CD14-positive monocyte (primary cell): ENCODE measurements at regions not wholly inside any gene's neighbourhood (a gene's known extent, or its start where the extent isn't known, plus 50 kb on each side); places are given as distances from the start of the nearest gene placed in this dataset.

Source experiments
- DNase-seq, 3 donors: peaks; one replicate each; pipeline ENCODE4 v3.0.0-alpha.2; 2011 to 2022
- H2AFZ ChIP-seq: 2 replicates; pipeline ENCODE4 v1.6.0; 2012; ENCODE audit warnings: mild to moderate bottlenecking, low read depth, low read length, inconsistent platforms; ENCODE audit not compliant: insufficient read depth, poor library complexity, severe bottlenecking
- H3K27ac ChIP-seq, 2 donors: 1 replicate in 1 of 2; 2 replicates in 1 of 2; pipeline ENCODE4 v1.5.1; 2012 to 2013; ENCODE audit warnings: low read length in 2 of 2, control low read depth in 1 of 2, inconsistent platforms in 1 of 2, low read depth in 1 of 2, mild to moderate bottlenecking in 1 of 2
- H3K27me3 ChIP-seq, 2 donors: one replicate each; pipeline versions ENCODE4 v1.6.0 to v1.6.1; 2011 to 2013; ENCODE audit warnings: low read length in 2 of 2; ENCODE audit not compliant: control insufficient read depth in 2 of 2, insufficient read depth in 2 of 2
- H3K36me3 ChIP-seq, 2 donors: replicated peaks in 1 of 2; 1 replicate in 1 of 2; 2 replicates in 1 of 2; pipeline versions ENCODE4 v1.5.1 to v1.6.1; 2012 to 2013; ENCODE audit warnings: low read length in 2 of 2, control low read depth in 1 of 2, inconsistent platforms in 1 of 2, mild to moderate bottlenecking in 1 of 2; ENCODE audit not compliant: insufficient read depth in 2 of 2, control insufficient read depth in 1 of 2
- H3K4me1 ChIP-seq, 2 donors: 1 replicate in 1 of 2; 2 replicates in 1 of 2; pipeline versions ENCODE4 v1.5.1 to v1.6.1; 2012 to 2013; ENCODE audit warnings: low read length in 2 of 2, control low read depth in 1 of 2, inconsistent platforms in 1 of 2, mild to moderate bottlenecking in 1 of 2, moderate library complexity in 1 of 2; ENCODE audit not compliant: insufficient read depth in 2 of 2, control insufficient read depth in 1 of 2
- H3K4me2 ChIP-seq: replicated peaks from 2 replicates; pipeline ENCODE3; 2012; ENCODE audit warnings: low read length, moderate library complexity, mild to moderate bottlenecking; ENCODE audit not compliant: poor library complexity, severe bottlenecking; ENCODE audit errors: extremely low read depth
- H3K4me3 ChIP-seq, 3 experiments: fragments of 200-600 bp in 1 of 3; sonication (generic) in 1 of 3; replicated peaks in 1 of 3; 1 replicate in 2 of 3; 2 replicates in 1 of 3; pipeline ENCODE4 v1.5.1; 2011 to 2013; ENCODE audit warnings: low read length in 3 of 3, mild to moderate bottlenecking in 3 of 3, control low read depth in 2 of 3, low read depth in 2 of 3, inconsistent platforms in 1 of 3, moderate library complexity in 1 of 3
- H3K79me2 ChIP-seq: 2 replicates; pipeline ENCODE4 v1.6.0; 2012; ENCODE audit warnings: mild to moderate bottlenecking, control low read depth, inconsistent platforms, low read length, moderate library complexity; ENCODE audit not compliant: insufficient read depth
- H3K9ac ChIP-seq: 2 replicates; pipeline ENCODE4 v1.6.0; 2017; ENCODE audit warnings: low read length, mild to moderate bottlenecking; ENCODE audit not compliant: insufficient read depth, poor library complexity, severe bottlenecking
- H3K9me3 ChIP-seq, 2 donors: replicated peaks in 1 of 2; 1 replicate in 1 of 2; 2 replicates in 1 of 2; pipeline versions ENCODE4 v1.5.1 to v1.6.1; 2012 to 2013; ENCODE audit warnings: low read length in 2 of 2, control low read depth in 1 of 2; ENCODE audit not compliant: control insufficient read depth in 1 of 2, insufficient read depth in 1 of 2
- H4K20me1 ChIP-seq: 2 replicates; pipeline ENCODE4 v1.6.0; 2012; ENCODE audit warnings: mild to moderate bottlenecking, low read length, control low read depth, moderate library complexity; ENCODE audit not compliant: insufficient read depth
- H3K27ac Mint-ChIP-seq, 7 donors: one replicate each; pipeline ENCODE4 v1.8.0; 2020; ENCODE audit warnings: mild to moderate bottlenecking in 7 of 7, mixed read lengths in 7 of 7, moderate library complexity in 6 of 7, inconsistent platforms in 2 of 7
- H3K27me3 Mint-ChIP-seq, 3 donors: one replicate each; pipeline ENCODE4 v1.8.0; 2021 to 2022; ENCODE audit warnings: low read depth in 3 of 3, mild to moderate bottlenecking in 3 of 3, mixed read lengths in 3 of 3, moderate library complexity in 3 of 3, inconsistent platforms in 1 of 3
- H3K36me3 Mint-ChIP-seq, 2 donors: one replicate each; pipeline ENCODE4 v1.8.0; 2020; ENCODE audit warnings: mixed read lengths in 2 of 2, inconsistent platforms in 1 of 2, mild to moderate bottlenecking in 1 of 2
- H3K4me1 Mint-ChIP-seq: one replicate; pipeline ENCODE4 v1.8.0; 2020; ENCODE audit warnings: mild to moderate bottlenecking, mixed read lengths
- H3K4me3 Mint-ChIP-seq, 2 donors: one replicate each; pipeline ENCODE4 v1.8.0; 2020; ENCODE audit warnings: mild to moderate bottlenecking in 2 of 2, mixed read lengths in 2 of 2, moderate library complexity in 1 of 2
- H3K9me3 Mint-ChIP-seq, 7 donors: one replicate each; pipeline ENCODE4 v1.8.0; 2020 to 2022; ENCODE audit warnings: mixed read lengths in 7 of 7, mild to moderate bottlenecking in 6 of 7, moderate library complexity in 6 of 7, inconsistent platforms in 2 of 7
- WGBS: methylation state at CpG from one replicate; pipeline ENCODE4 v1.1.5; 2013; ENCODE audit warnings: missing lambda C conversion rate; ENCODE audit not compliant: insufficient coverage; 5-methylcytosine and 5-hydroxymethylcytosine counted together
- intact Hi-C, 2 donors: fragments of 100-400 bp; cut with micrococcal nuclease; formaldehyde crosslinking; loops; one replicate each; pipeline versions ENCODE4 v1.15.0 to v1.15.1; 2023
- TF ChIP-seq, protein P1 (sequence below): fragments of 200-600 bp; IDR thresholded peaks from one replicate; pipeline ENCODE4 v1.8.0; 2022; ENCODE audit warnings: antibody characterized with exemption, mild to moderate bottlenecking

DNA sequence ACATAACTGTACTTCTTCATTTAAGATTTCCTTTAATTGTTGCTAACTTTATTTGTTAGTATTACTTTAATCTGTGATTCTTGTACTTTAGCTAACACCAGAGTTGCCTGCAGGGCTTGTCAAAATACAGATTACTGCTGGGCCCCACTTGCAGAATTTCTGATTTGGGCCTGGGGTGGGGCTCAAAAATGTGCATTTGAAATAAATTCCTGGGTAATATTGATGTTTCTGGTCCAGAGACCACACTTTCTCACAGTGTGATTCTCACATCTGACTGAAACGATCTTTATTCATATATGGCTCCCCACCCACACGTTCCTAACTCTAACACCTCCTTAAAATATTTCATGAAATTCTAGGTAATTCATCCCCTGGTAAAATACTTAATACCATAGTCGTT, 452.6 kb upstream of the ACVR2A start:
- intact Hi-C loops, result no loop called here
- Histone ChIP-seq H2AFZ (no peak overlapping the region), H3K4me1 (no peaks in the 10 kb centered on the region), H3K9ac (no peak overlapping the region), H3K27me3 (no peaks in the 10 kb centered on the region), H3K27ac (no peak overlapping the region), H3K36me3 (no peaks in the 10 kb centered on the region), H3K4me3 (no peak overlapping the region), H3K9me3 (no peaks in the 10 kb centered on the region), H4K20me1 (no peaks in the 10 kb centered on the region), H3K4me2 (no peak overlapping the region), H3K79me2 (no peaks in the 10 kb centered on the region)
- peaks cover 0 to 3% (median 0%) of the 10 kb centered on the region in 3 donors for H3K27me3 Mint-ChIP-seq
- no peaks in the 10 kb centered on the region for H3K36me3 Mint-ChIP-seq
- DNase-seq, result no peak
- peaks cover 0 to 10% (median 4%) of the 10 kb centered on the region in 7 donors for H3K9me3 Mint-ChIP-seq
- no peaks in the 10 kb centered on the region for H3K4me1 Mint-ChIP-seq
- TF ChIP-seq, protein P1, sequence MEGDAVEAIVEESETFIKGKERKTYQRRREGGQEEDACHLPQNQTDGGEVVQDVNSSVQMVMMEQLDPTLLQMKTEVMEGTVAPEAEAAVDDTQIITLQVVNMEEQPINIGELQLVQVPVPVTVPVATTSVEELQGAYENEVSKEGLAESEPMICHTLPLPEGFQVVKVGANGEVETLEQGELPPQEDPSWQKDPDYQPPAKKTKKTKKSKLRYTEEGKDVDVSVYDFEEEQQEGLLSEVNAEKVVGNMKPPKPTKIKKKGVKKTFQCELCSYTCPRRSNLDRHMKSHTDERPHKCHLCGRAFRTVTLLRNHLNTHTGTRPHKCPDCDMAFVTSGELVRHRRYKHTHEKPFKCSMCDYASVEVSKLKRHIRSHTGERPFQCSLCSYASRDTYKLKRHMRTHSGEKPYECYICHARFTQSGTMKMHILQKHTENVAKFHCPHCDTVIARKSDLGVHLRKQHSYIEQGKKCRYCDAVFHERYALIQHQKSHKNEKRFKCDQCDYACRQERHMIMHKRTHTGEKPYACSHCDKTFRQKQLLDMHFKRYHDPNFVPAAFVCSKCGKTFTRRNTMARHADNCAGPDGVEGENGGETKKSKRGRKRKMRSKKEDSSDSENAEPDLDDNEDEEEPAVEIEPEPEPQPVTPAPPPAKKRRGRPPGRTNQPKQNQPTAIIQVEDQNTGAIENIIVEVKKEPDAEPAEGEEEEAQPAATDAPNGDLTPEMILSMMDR, result no peak
- WGBS, result no CpG with 5 or more reads among the region's 3 CpGs
- no peak overlapping the region for H3K27ac Mint-ChIP-seq
- no peak overlapping the region for H3K4me3 Mint-ChIP-seq

DNA sequence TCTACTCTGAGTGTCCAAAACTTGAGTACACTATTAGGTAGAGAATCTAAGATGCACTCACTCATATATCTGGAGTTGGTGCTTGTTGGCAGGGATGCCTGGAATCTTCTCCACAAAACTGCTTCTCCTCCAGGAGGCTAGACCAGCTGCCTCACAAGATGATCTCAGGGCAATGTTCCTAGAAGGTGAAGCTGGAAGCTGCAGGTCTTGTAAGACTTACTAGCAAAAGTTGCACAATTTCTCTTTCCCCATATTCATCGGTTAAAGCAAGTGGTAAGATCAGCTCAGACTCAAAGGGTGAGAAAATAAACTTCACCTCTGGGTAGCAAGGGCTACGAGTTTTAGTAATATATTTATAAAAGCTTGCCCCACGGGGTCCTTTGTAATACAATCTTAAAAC, 454.4 kb upstream of the ACVR2A start:
- TF ChIP-seq, protein P1, result no peak
- no peak for DNase-seq
- H3K27me3 Mint-ChIP-seq, result peaks cover 0 to 3% (median 0%) of the 10 kb centered on the region in 3 donors
- no peak overlapping the region for H3K4me2 ChIP-seq
- no CpG with 5 or more reads among the region's 3 CpGs for WGBS
- no peaks in the 10 kb centered on the region for H3K9me3 ChIP-seq
- no peak overlapping the region for H3K27ac Mint-ChIP-seq
- intact Hi-C loops, result no loop called here
- no peaks in the 10 kb centered on the region for H4K20me1 ChIP-seq
- no peaks in the 10 kb centered on the region for H3K79me2 ChIP-seq
- H3K4me3 ChIP-seq, result no peak overlapping the region
- H3K9me3 Mint-ChIP-seq, result peaks cover 0 to 6% (median 1%) of the 10 kb centered on the region in 7 donors
- no peak overlapping the region for H2AFZ ChIP-seq
- H3K36me3 ChIP-seq, result no peaks in the 10 kb centered on the region
- no peak overlapping the region for H3K9ac ChIP-seq
- H3K4me3 Mint-ChIP-seq, result no peak overlapping the region
- H3K27me3 ChIP-seq, result no peaks in the 10 kb centered on the region
- no peaks in the 10 kb centered on the region for H3K4me1 Mint-ChIP-seq
- no peaks in the 10 kb centered on the region for H3K36me3 Mint-ChIP-seq
- H3K27ac ChIP-seq, result no peak overlapping the region
- H3K4me1 ChIP-seq, result no peaks in the 10 kb centered on the region
